GM23338 (cell line): ENCODE measurements at regions not wholly inside any gene's neighbourhood (a gene's known extent, or its start where the extent isn't known, plus 50 kb on each side); places are given as distances from the start of the nearest gene placed in this dataset.
"Not testable (repeated sequence)": the region's sequence is repeated elsewhere in the genome, so short reads cannot be mapped to it uniquely, and the experiment has no call there.

Source experiments
- ATAC-seq: fragments of 200-7000 bp; cut with Tn5 transposase; 3 replicates; pipeline ENCODE4 v1.9.1; 2020
- DNase-seq: peaks from one replicate; pipeline ENCODE4 v3.0.0-alpha.2; 2015; ENCODE audit warnings: low spot score
- H2AFZ ChIP-seq: fragments of 200-600 bp; sonication (generic); 2 replicates; pipeline ENCODE4 v1.8.0; 2016; ENCODE audit warnings: antibody characterized with exemption, mild to moderate bottlenecking, moderate library complexity
- H3F3A ChIP-seq: fragments of 200-600 bp; sonication (generic); replicated peaks from 2 replicates; pipeline ENCODE4 v1.8.0; 2017; ENCODE audit warnings: antibody characterized with exemption, mixed run types, low read depth
- H3K27ac ChIP-seq: fragments of 200-600 bp; sonication (generic); 2 replicates; pipeline ENCODE4 v1.6.1; 2016; ENCODE audit warnings: low read depth
- H3K27me3 ChIP-seq: fragments of 200-600 bp; sonication (generic); 2 replicates; pipeline ENCODE4 v1.8.0; 2016; ENCODE audit warnings: mild to moderate bottlenecking, mixed run types, moderate library complexity; ENCODE audit not compliant: insufficient read depth
- H3K36me3 ChIP-seq: fragments of 200-600 bp; sonication (generic); 2 replicates; pipeline ENCODE4 v1.8.0; 2016; ENCODE audit warnings: mild to moderate bottlenecking; ENCODE audit not compliant: insufficient read depth
- H3K4me1 ChIP-seq: fragments of 200-600 bp; sonication (generic); 2 replicates; pipeline ENCODE4 v1.8.0; 2016; ENCODE audit warnings: mild to moderate bottlenecking, moderate library complexity; ENCODE audit not compliant: insufficient read depth
- H3K4me2 ChIP-seq: fragments of 200-600 bp; sonication (generic); 2 replicates; pipeline ENCODE4 v1.7.1; 2017; ENCODE audit warnings: mixed run types
- H3K4me3 ChIP-seq: fragments of 200-600 bp; sonication (generic); 2 replicates; pipeline ENCODE4 v1.6.1; 2016; ENCODE audit warnings: mixed run types
- H3K79me2 ChIP-seq: fragments of 200-600 bp; sonication (generic); replicated peaks from 2 replicates; pipeline ENCODE4 v1.8.0; 2017; ENCODE audit warnings: mild to moderate bottlenecking; ENCODE audit not compliant: insufficient read depth
- H3K9me2 ChIP-seq: fragments of 200-600 bp; sonication (generic); 2 replicates; pipeline ENCODE4 v1.8.0; 2017; ENCODE audit not compliant: insufficient read depth
- H4K20me1 ChIP-seq: fragments of 200-600 bp; sonication (generic); replicated peaks from 2 replicates; pipeline ENCODE4 v1.8.0; 2017; ENCODE audit warnings: mild to moderate bottlenecking; ENCODE audit not compliant: insufficient read depth
- H3K27ac Mint-ChIP-seq: 2 replicates; pipeline ENCODE4 v1.8.0; 2020; ENCODE audit warnings: inconsistent platforms, mild to moderate bottlenecking, moderate library complexity, mixed read lengths
- H3K27me3 Mint-ChIP-seq: 3 replicates; pipeline ENCODE4 v1.8.0; 2022; ENCODE audit warnings: low read depth, mild to moderate bottlenecking, moderate library complexity, mixed read lengths, inconsistent platforms; ENCODE audit not compliant: insufficient read depth, poor library complexity
- H3K36me3 Mint-ChIP-seq: 3 replicates; pipeline ENCODE4 v1.8.0; 2021; ENCODE audit warnings: low read depth, mild to moderate bottlenecking, inconsistent platforms, moderate library complexity, mixed read lengths
- H3K4me1 Mint-ChIP-seq: 3 replicates; pipeline ENCODE4 v1.8.0; 2020; ENCODE audit warnings: mild to moderate bottlenecking, inconsistent platforms, mixed read lengths
- H3K4me3 Mint-ChIP-seq: 3 replicates; pipeline ENCODE4 v1.8.0; 2021; ENCODE audit warnings: moderate library complexity, mild to moderate bottlenecking, inconsistent platforms, mixed read lengths
- H3K9me3 Mint-ChIP-seq: 3 replicates; pipeline ENCODE4 v1.8.0; 2020; ENCODE audit warnings: moderate library complexity, mild to moderate bottlenecking, inconsistent platforms, mixed read lengths
- TF ChIP-seq, protein P1 (sequence below), 2 experiments: fragments of 200-600 bp in 1 of 2; sonication (generic) in 1 of 2; conservative IDR thresholded peaks; 2 replicates each; pipeline versions ENCODE4 v1.5.1 to v1.6.1; 2016 to 2017; ENCODE audit warnings: antibody characterized with exemption in 2 of 2, low read depth in 2 of 2, mild to moderate bottlenecking in 2 of 2, moderate library complexity in 1 of 2

DNA sequence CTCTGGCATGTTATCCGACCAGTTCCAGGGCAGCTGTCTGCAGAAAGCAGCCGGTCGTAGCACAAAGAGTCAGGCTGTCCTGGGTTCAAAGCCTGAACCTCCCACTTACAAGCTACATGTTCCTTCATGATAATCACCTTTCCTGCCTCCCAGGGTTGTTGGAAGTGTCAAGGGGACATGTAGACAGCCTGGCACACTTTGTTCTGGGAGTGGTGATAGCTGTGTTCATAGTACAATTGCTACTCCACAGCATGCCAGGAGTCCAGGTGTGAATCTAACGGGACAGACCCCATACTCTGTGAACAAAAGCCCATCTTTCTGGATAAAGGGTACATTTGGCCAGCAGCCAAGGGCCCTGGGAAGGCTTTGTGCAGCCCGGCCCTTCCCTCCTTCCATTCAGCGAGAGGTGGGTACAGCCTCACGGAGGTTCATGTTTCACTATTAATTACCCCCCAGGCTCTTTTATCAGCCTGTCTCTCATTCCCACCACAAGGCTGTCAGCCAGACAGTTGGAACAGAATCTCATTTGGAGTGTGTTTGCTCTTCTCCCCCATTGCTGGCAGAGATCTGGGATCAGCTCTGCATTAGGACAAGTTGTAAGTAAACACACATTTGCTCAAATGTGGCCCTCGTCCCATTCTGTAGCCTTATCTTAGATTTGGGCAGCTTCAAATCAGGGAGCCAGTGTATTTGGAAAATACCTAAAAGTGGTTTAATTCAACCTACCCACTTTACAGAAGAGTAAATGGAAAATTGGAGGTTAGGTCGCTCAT, 101.2 kb downstream of the PROP1 start:
- H3K9me3 Mint-ChIP-seq, H3K27ac Mint-ChIP-seq, H3K27ac ChIP-seq, H3K27me3 Mint-ChIP-seq, H3K36me3 Mint-ChIP-seq, H3K4me3 Mint-ChIP-seq, H4K20me1 ChIP-seq, H3K4me3 ChIP-seq, H3K4me1 ChIP-seq, H2AFZ ChIP-seq, H3K4me1 Mint-ChIP-seq, H3F3A ChIP-seq, DNase-seq, ATAC-seq, H3K36me3 ChIP-seq, H3K4me2 ChIP-seq, H3K79me2 ChIP-seq, H3K9me2 ChIP-seq, H3K27me3 ChIP-seq: not testable (repeated sequence)

DNA sequence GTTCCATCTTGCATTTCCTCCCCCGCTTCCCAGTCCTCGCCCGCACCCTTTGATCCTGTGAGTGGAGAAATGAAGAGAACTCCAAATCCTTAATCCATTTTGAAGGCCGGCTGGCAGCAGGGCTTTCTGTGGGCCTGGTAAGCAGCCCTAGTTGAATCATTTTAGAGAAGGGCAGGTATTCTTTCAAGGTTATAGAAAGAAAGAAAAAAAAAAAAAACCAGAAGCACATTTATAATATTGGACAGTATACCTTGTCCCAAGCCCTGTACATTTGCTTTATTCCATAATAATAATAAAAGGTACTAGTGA, 103.7 kb downstream of the PROP1 start:
- H3K4me2 ChIP-seq: not testable (repeated sequence)

DNA sequence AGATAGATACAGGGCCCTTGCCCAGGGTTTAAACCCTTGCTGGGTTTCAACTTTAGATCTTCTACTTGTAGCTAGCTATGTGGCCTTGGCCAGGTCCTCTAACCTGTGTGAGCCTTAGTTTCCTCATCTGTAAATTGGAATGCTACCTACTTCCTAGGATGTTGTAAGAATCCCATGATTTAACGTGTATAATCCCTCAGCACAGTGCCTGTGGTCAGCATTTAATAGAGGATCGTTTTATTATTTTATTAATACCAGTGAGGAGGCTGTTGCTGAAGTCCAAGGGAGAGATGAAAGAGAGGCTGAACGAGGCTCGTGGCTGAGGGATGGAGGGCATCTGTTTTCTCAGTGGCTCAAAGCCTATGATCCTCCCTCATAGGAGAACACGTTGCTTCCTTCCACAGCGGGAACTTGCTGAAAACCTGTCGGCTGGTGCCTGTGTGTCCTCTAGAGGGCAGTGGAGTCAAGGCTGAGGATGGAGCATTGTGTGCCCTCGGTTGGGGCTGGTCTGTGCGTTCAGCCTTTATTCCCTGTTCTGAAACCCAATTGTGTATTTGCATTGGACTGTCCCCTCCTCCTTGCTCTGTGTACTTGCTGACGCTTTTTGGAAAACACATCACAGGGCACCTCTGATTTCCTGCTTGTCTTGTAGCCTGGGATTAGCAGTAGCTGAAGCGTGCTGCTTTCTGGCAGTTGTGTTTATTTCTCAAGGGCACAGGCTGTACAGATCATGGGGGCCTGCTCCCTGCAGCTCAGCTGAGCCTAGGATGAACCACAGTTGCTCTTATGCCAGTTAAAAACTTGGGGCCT, 104.3 kb downstream of the PROP1 start:
- not testable (repeated sequence) for H4K20me1 ChIP-seq, DNase-seq, H3K9me2 ChIP-seq, H3K9me3 Mint-ChIP-seq, H3K27ac ChIP-seq, H3K79me2 ChIP-seq, H3K27me3 Mint-ChIP-seq, H3K4me3 ChIP-seq, H2AFZ ChIP-seq, H3K36me3 ChIP-seq, H3K4me2 ChIP-seq, H3F3A ChIP-seq, H3K4me1 ChIP-seq, H3K36me3 Mint-ChIP-seq, H3K27me3 ChIP-seq, H3K27ac Mint-ChIP-seq, H3K4me3 Mint-ChIP-seq, H3K4me1 Mint-ChIP-seq
- peak; percentile 99 for ATAC-seq
- TF ChIP-seq, protein P1, sequence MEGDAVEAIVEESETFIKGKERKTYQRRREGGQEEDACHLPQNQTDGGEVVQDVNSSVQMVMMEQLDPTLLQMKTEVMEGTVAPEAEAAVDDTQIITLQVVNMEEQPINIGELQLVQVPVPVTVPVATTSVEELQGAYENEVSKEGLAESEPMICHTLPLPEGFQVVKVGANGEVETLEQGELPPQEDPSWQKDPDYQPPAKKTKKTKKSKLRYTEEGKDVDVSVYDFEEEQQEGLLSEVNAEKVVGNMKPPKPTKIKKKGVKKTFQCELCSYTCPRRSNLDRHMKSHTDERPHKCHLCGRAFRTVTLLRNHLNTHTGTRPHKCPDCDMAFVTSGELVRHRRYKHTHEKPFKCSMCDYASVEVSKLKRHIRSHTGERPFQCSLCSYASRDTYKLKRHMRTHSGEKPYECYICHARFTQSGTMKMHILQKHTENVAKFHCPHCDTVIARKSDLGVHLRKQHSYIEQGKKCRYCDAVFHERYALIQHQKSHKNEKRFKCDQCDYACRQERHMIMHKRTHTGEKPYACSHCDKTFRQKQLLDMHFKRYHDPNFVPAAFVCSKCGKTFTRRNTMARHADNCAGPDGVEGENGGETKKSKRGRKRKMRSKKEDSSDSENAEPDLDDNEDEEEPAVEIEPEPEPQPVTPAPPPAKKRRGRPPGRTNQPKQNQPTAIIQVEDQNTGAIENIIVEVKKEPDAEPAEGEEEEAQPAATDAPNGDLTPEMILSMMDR (conservative IDR thresholded peaks at IDR 0.05; ENCODE audit: low read depth in 2 of 2): peak in 1 of 2 experiments; percentile 44; a peak in 2 of 4 replicates

More for the DNA sequence above, 103.7 kb downstream of the PROP1 start:
- H3K4me3 ChIP-seq, H3K4me1 Mint-ChIP-seq, H3K4me3 Mint-ChIP-seq, H3K36me3 Mint-ChIP-seq, H3K9me2 ChIP-seq, H3K4me1 ChIP-seq, DNase-seq, H3K27ac ChIP-seq, H2AFZ ChIP-seq, H3K36me3 ChIP-seq, H3F3A ChIP-seq, H3K27ac Mint-ChIP-seq, H4K20me1 ChIP-seq, H3K27me3 Mint-ChIP-seq, H3K79me2 ChIP-seq, H3K9me3 Mint-ChIP-seq, ATAC-seq, H3K27me3 ChIP-seq: not testable (repeated sequence)

DNA sequence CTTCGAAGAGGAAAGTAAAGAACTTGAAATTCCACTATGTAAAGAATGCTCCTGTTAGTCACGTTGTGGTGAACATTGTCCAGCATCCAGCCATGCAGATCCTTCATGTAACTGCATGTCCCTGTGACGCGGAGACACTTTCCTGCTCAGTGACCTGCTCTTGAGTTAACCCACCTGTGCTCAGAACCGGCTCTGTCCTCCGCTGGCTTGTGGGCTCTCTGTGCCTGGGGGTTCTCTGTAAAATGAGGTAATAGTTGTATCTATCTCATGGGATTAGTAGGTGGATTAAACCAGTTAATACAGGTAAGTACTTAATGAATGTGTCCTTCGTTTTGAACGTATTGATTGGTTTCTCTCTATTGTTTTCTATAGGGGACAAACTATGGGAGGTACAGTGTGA, 100.6 kb upstream of the FAM153A start:
- not testable (repeated sequence) for ATAC-seq, H3K4me2 ChIP-seq, H3F3A ChIP-seq, H3K36me3 ChIP-seq, H4K20me1 ChIP-seq, H3K79me2 ChIP-seq, H3K4me3 Mint-ChIP-seq, H3K9me2 ChIP-seq, DNase-seq, H2AFZ ChIP-seq, H3K9me3 Mint-ChIP-seq, H3K36me3 Mint-ChIP-seq, H3K4me3 ChIP-seq, H3K27me3 ChIP-seq, H3K27me3 Mint-ChIP-seq, H3K27ac ChIP-seq, H3K4me1 ChIP-seq, H3K27ac Mint-ChIP-seq, H3K4me1 Mint-ChIP-seq

DNA sequence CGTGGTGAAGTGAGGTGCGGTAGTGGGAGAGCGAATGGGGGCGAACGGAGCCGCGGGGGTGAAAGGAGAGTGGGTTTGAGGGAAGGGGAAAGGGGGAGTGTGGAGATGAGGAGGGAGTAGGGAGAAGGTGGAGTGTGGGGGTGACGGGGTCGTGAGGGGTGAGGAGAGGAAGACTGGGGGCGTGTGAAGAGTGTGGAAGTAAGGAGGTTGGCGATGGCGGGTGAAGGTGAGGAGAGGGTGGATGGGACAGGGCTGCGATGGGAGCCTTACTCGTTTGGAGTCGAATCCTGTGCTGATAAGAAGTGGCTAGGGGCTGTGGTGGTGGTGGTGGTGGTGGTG, 93.2 kb upstream of the FAM153A start:
- H3K4me1 ChIP-seq, H3K27ac Mint-ChIP-seq, DNase-seq, H3K27me3 ChIP-seq, H3K27me3 Mint-ChIP-seq, H3K4me2 ChIP-seq, H3K27ac ChIP-seq, H3K9me2 ChIP-seq, H3K36me3 ChIP-seq, H3F3A ChIP-seq, H3K36me3 Mint-ChIP-seq, H3K4me1 Mint-ChIP-seq, H3K79me2 ChIP-seq, H3K9me3 Mint-ChIP-seq, H4K20me1 ChIP-seq, H2AFZ ChIP-seq: not testable (repeated sequence)
- H3K4me3 ChIP-seq: peak overlapping the region; percentile 46; the same call in 1 of the 2 replicates
- ATAC-seq: peak; percentile 82
- peak overlapping the region; percentile 95 for H3K4me3 Mint-ChIP-seq
